Stimulated activated naive CD8-positive, alpha-beta T cell treated with anti-CD3 and anti-CD28 coated beads, Interleukin-15, Interleukin-2, amounts not matched to agents 100 U/mL and 50 U/mL, for 24 hours (primary cell): ENCODE measurements at regions not wholly inside any gene's neighbourhood (a gene's known extent, or its start where the extent isn't known, plus 50 kb on each side); places are given as distances from the start of the nearest gene placed in this dataset.

Experiments
- ATAC-seq: fragments of 150-1000 bp; cut with Tn5 transposase; one replicate; pipeline ENCODE4 v1.10.0; 2021
- DNase-seq: peaks from one replicate; pipeline ENCODE4 v3.0.0; 2021

DNA sequence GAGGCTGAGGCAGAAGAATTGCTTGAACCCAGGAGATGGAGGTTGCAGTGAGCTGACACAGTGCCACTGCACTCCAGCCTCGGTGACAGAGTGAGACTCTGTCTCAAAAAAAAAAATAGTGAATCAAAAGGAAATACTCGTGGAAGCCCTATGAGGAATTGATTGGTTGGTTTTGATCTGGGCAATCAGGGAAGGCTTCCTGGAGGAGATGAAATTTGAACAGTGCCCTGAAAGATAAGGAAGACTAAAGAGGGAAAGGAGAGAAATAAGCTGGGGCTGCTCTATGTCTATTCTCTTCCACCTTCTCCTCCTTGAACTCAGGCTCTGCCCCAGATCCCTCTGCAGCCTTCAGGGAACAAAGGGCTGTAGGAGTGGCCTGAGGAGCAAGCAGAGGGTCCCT, 54.1 kb downstream of the IRF2BPL start:
- DNase-seq, result no peak
- ATAC-seq, result no peak

DNA sequence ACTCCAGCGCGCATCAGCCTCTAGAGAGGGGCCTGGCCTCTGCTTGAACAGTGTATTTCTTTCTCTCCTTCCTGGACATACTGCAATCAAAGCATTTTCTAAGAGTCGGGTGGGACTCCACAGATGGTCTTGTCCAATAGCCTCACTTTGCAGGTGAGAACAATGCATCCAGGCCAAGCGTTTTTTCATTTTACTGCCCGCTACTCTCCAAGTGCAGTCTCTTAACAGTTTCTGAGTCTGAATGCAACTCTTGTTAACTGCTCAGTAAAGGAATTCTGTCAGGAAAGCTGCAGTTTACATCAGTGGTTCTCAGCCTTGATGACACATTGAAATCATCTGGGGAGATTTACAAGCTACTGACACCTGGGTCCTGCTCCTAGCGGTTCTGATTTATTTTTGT, 57.0 kb downstream of the IRF2BPL start:
- DNase-seq, result no peak
- no peak for ATAC-seq

DNA sequence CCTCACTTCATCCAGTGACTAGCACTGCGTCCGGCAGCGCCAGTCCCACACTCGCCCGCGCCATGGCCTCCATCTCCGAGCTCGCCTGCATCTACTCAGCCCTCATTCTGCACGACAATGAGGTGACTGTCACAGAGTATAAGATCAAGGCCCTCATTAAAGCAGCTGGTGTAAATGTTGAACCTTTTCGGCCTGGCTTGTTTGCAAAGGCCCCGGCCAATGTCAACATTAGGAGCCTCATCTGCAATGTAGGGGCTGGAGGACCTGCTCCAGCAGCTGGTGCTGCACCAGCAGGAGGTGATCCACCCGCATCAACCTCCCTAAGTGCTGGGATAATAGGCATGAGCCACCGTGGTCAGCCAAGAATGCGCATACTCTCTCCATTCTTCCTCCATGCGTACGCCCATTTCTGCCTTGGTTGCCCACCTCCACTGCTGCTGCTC, 59.9 kb downstream of the IRF2BPL start:
- ATAC-seq, result no peak
- DNase-seq, result no peak

DNA sequence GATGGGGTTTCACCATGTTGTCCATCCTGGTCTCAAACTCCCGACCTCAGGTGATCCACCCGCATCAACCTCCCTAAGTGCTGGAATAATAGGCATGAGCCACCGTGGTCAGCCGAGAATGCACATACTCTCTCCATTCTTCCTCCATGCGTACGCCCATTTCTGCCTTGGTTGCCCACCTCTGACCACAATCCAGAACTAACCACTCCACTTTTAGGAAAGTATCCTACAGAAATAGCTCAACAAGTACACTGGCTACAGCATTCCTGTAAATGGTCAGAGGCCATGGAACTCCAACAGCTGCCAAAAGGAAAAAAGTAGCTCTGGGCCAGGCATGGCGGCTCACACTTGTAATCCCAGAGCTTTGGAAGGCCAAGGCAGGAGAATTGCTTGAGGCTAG, 60.7 kb downstream of the IRF2BPL start:
- ATAC-seq (no peak), DNase-seq (no peak)

DNA sequence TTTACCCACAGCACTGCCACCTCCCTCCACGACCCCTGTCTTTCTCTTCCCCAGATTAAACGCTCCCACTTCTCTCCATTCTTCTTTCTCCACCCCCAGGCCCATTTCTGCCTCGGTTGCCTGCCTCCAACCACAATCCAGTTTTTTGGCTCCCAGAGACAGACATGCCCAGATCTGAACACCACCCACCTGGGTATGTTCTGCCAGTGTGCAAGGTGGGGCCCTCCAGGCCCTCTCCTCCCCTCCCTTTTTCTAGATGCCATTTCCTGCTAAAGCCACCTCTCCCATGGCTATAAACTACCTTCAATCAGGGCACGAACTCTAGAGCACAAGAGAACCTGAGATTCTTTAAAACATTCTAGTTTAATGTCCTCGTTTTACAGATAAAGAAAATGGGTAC, 63.3 kb downstream of the IRF2BPL start:
- DNase-seq (no peak), ATAC-seq (no peak)

DNA sequence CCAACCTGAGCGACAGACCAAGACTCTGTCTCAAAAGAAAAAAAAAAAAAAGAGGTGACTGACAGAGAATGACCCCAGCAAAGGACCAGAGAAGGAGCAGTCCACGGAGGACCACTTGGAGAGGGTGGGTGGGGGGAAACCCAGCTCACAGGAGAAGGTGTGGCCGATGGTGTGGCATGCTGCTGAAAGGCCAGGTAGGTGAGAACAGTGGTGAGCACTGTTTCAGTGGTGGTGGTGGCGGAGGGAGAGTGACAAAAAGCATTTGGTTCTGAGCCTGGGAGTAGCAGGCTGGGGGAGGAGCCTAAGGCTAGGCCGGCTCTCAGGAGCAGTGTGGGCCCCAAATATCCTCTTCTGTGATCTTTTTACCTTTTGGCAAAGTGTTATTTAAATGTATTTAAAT, 63.8 kb downstream of the IRF2BPL start:
- ATAC-seq (peak; percentile 57), DNase-seq (peak; percentile 76)

DNA sequence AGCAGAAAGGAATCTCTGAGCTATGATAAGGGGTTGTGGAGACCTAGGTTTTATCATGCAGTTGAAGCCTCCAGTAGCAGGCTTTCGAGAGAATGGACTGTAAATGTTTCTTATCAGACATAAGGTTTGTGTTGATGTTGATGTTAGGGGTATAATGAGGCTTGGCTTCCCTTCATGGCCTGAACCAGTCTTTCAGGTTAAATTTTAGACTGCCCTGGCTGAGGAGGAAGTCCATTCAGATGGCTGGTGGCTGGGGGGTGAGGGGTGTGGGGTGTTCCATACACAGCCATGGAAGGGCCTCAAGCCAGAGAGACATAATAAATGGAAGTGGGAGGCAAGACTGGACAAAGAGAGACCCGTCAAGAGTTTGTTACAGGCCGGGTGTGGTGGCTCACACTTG, 65.1 kb downstream of the IRF2BPL start:
- ATAC-seq, result no peak
- no peak for DNase-seq

DNA sequence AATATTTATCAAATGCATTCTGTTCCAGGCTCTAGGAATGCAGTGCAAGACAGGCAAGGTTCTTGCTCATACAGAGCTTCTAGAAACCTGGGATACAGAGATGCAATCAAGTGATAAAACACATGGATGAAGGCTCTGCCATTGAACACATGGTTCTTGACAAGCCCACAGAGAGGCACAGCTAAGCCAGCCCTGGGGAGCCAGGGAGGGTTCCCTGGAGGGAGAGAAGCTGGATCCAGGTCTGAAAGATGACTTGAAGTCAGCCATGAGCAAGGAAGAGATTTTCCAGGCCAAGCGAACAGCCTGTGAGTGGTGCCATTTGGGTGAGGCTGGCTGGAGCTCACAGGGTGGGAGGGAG, 66.2 kb downstream of the IRF2BPL start:
- ATAC-seq (no peak), DNase-seq (peak; percentile 33)

DNA sequence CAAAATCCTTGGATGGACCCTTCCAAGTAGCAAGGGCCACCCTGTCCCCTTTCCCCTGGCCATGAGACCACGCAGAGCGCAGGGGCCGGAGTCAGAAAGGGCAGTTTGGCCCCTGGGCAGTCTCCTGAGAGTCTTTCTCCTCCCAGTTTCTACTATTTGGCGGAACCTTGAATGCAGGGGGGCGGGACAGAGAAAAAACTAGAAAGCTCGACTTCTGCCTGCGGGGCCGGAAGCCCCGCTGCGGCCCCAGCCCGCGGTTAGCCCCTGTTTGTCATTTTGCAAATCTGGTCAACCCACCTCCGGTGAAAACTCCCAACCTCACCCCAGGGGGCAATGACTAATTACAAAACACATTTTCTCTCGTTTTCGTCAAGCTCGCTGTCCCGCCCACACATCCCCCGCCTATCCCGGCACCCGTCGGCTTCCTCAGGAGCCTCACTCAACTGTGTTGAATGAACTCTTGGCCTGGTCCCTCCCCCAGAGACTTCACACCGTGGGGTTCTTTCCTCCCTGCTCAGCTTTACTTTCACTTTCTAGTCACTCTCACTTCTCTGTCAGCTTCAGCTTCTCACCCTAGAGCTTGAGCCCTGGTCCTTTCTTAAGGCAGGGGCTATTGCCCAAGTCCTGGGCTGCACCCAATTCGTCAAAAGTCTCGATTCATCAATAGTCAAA, 66.7 kb downstream of the IRF2BPL start:
- DNase-seq (peak; percentile 98), ATAC-seq (peak; percentile 91)

DNA sequence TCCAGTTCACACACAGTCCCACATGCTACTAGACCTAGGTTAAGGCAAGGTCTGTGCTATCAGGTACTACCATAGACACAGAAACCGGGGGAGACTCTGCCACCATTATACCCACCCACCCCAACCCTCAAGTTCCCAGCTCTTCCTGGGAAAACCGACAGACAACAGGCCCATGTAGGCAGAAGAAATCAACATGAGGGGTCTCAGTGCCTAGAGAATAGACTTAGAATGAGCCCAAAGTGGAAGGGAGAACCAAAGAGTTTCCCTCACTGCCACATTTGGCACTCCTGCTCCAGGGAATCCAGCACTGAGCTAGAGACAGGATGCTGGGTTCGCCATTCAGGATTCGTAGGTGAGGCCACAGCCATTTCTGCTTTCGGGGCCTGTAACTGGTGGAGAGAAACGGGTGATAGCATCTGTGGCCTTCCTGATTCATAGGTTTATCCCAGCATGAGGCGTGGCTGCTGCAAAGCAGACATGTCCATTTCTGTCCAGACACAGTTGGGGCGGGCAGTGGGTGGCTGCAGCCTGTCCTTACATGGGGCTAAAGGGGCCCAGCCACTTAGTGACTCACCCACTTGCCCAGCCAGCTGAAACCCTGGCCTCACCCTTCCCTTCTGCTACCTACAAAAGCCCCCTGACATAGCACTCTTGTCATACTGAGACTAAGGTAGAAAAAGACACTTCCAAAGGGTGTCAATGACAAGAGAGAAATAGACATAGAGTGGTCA, 69.4 kb downstream of the IRF2BPL start:
- peak; percentile 47 for DNase-seq
- ATAC-seq, result no peak

DNA sequence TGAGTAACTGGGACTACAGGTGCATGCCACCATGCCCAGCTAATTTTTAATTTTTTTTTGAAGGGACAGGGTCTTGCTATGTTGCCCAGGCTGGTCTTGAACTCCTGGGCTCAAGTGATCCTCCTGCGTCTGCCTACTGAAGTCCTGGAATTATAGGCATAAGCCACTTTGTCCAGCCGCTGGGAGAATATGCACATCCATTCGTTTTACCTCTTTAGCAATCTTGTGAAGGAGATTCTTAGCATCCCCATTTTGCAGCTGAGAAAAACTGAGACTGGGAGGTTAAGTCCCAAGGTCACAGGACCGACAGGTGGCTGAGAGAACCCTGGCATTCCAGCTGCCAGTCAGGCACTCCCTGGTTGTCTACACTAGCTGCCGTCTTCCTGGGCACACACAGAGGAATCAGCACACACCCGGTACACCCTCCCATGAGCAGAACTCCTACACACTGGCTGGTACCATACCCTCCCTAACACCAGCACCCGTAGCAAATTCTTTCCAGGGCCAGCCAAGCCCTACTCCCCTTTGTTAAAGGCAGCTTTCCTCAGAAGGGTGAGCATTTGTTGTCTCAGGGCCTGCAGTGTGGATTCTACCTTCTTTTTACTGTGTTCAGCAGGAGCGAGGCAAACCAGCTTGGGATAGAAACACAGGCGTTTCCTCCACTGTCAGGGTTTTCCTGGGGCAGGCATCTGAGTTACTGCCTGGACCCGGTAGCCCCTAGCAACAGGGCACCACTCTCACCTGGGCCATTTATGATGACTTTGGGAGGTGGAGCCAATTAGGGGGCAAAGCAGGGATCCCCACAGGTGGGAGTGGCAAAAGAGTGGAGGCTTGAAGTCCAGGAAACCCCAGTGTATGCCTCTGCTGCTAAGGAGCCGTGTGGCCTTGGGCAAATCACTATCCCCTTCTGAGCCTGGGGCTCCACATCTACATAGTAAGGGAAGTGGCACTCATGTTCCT, 70.2 kb downstream of the IRF2BPL start:
- ATAC-seq (no peak), DNase-seq (peak; percentile 26)

DNA sequence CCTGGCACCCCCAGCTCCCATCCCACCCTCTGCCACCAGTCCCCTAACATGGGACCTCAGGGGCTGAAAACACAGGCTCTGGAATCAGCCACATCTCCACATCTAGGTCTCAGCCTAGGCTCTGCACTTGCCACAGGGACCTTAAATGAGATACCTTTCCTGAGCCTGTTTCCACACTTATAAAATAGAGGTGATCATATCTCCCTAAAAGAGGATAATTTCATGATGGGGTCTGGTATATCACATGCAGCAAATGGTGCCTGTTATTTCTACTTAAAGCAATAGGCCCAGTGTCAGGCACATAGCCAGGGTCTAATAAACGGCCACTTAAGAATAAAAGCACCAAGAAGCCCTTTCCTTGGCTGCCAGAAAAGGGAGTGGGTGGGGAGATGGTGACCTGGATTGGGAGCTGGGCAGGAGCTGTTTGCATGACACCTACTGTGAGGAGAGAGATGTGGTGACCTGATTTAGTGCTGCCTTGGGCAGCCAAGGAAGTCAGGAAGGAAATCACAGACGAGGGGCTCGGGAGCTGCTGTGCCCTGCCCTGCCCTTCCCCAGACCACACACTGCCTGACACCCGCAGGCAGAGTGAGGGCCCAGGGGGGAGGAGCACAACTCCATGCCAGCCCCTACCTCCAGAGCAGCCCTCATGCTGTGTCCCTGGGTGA, 71.2 kb downstream of the IRF2BPL start:
- peak; percentile 42 for DNase-seq
- no peak for ATAC-seq

DNA sequence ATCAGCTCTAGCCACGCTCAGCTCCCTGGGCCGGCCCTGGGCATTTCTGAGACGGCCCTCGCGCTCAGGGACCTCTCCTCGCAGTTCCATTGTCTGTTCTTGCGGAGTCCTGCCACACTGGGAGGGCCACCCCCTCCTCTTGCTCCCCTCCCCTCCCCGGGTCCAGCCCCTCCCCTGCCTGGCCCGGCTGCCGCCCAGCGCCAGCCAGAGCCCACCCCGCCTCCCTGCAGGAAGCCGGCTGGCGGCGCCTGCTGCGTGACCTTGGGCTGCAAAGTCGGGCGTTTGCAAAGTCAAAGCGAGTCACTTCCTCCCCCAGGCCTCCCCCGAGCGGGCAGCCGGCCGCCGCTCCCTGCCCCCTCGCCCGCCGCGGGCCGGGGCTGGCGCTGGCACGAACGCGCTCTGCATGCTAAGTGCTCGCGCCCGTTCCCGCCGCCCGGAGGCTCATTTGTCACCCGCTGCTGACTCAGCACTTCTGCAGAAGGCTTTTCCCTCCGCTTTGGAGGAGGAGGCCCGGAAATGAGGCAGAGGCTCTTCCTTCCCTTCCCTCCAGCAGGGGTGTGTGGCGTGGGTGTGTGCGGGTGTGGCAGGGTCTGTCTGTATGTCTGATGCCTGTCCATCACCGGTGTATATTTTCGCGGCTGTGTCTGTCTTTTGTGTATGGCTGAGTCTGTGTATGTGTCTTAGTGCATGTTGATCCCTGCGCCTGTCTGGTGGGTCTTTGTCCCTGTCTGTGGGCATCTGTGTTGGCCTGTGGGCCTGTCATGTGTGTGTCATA, 72.0 kb downstream of the IRF2BPL start:
- DNase-seq (peak; percentile 93), ATAC-seq (peak; percentile 72)

DNA sequence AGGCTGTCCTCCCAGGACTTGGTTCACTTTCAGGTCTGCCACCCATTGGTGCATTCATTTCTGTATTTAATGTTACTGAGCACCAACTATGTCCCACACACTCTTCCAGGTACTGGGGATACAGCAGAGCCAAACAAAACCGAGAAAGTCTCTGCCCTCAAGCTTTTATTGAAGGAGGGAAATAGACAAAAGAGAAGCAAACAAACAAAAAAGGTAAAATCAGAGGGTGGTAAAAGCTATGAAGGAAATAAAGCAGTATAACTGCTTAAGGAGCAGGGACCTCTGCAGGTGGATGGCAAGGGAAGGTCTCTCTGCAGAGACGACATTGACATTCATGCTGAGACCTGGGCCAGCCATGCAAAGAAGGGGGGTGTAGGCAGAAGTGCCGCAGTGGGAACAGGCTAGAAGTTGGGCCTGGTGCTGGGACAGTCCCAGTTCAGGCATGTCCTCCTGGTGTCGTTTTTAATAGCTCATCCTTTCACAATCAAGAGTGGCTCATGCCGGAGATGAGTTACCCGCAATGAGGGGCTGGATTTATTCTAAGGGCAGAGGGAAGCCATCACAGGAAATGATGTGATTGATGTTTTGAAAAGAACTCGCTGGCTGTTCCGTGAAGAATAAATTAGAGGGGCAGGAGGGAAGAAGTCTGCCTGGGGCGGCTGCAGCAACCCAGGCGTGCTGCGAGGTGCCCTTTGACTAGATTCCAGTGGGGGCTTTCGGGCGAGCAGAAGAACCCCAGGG, 72.8 kb downstream of the IRF2BPL start:
- ATAC-seq (peak; percentile 73), DNase-seq (peak; percentile 73)

DNA sequence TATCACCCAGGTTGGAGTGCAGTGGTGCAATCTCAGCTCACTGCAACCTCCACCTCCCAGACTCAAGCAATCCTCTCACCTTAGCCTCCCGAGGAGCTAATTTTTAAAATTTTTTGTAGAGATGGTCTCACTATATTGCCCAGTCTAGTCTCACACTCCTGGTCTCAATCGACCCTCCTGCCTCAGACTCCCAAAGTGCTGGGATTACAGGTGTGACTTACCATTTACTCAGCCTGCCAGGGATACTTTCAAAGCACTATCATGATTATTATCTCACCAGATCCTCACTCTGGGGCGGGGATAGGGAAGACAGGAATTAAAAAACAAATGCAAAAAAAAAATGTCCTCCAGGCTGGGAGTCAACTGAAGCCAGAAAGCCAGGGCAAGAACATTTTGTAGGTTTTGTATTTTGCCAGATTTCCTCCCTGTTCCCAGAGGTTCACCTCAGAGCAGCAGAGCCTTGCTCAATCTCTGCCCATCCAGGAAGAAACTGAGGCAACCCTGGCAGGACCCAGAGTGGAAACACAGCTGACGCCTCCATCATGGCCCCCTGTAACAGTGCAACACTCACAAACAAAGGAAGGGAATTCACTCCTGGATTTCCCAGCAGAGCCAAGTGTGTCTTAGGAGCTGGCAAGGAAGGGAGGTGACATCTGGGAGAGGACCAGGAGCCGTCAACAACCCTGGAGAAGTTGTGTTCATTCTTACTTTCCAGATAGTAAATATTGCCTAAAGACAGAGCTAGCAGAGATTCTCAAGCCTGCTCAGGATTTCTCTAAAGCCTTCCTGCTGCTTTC, 73.9 kb downstream of the IRF2BPL start:
- ATAC-seq (no peak), DNase-seq (no peak)

DNA sequence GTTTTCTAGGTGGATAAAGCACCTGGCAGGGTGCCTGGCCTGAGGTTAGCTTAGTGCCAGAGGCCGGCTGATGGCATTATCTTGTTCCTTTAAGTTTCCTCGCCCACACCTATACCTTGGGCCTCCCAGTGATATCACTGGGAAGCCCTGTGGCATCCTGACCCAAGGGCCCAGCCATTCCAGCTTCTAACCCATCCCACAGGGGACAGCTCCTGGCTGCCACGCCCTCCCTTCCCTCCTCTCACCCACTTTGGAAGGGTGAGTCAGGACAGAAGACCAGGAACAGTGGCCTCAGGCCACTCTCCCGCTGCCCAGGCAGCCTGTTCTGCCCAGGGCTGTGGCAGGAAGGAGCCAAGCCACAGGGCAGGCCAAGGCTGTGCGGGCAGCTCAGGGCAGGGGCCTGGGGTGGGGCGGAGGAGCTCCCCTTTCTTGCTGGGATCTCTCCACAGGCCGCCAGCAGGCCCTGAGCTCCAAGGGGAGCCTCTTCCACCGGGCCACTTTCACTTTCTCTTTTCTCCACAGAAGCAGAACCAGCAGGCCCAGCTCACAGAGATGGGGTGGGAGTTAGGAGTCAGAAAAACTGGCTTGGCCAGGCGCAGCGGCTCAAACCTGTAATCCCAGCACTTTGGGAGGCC, 75.1 kb downstream of the IRF2BPL start:
- DNase-seq (peak; percentile 57), ATAC-seq (peak; percentile 1)

DNA sequence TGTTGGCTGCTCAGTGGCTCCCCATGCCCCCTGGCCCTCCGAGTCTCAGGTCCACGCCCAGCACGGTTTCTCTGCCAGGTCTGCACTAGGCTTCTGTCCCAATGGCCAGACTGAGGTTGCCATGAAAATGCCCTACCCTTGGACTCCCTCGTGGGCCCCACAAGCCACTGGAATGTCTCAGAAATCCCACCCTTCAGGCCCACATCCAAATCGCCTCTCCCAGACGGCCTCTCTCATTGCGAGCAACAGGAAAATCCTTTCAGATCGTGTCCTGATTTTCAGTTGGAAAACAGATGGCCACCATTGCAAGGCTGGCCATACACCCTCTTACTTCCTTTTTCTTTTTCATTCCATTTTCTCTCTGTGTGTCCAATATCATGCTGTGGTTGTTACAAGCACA, 77.3 kb downstream of the IRF2BPL start:
- DNase-seq (no peak), ATAC-seq (no peak)

DNA sequence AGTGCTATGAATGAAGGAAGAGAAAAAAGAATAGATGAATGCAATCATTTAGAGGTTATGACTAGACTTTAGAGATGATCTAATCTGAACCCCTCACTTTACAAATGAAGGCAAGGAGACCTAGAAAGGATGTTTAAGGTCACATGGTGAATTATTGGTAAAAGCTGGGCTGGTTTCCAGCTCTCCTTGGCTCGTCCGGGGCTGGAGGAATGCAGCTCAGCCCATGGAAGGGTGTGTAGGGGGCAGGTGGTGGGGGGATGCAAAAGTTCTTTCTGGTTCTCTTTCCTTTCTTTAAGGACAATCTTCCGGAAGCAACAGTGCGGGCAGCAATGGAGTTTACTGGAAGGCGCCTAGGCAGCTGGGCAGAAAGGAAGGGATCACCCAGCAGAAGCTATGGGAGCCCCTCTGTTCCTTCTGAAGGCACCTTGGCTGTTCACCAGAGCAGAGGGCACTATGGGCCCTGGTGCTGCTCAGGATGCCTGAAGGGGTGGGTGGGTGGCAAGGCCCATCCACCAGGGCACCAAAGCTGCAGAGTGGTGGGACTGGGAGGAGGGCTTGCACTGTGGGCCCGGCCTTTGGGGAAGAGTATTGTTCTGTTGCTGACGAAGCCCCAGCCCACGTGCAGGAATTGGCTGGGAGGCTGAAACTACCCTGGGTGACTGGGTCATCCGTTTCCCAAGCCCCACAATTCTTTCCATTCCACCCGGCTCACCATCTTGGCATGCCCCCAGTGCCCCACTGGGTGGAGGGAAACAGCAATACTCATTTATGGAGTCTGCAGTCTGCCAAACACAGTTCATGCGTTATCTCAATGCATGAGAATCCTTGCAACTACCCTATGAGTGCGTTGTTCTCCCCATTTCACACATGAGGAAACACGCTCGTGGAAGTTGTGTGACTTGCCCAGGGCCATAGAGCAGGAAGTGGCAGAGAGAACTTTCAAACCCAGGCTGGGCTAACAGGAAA, 78.2 kb downstream of the IRF2BPL start:
- DNase-seq (no peak), ATAC-seq (no peak)
